ENCODE measurements at regions not wholly inside any gene's neighbourhood (a gene's known extent, or its start where the extent isn't known, plus 50 kb on each side); places are given as distances from the start of the nearest gene placed in this dataset.
"Not testable (repeated sequence)": the region's sequence is repeated elsewhere in the genome, so short reads cannot be mapped to it uniquely, and the experiment has no call there.

DNA sequence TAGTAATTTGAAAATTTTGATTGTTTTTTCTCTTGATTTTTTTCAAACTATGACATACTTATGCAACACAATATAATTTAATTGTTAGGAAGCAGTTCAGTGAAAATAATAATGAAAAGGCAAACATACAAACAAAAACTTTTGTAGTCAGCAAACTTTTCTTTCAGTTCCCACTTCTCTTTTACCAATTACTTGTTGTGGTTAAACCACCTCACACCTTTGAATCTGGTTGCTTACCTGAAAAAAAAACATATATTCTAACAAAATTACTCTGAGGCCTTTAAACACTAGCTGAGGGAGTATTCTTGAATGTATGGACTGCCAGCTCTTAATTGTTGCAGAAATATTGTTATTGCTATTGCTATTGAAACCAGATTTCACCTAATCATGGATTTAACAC lies 266.2 kb upstream of the SEMA3C start:
- DNase-seq, result no peak

DNA sequence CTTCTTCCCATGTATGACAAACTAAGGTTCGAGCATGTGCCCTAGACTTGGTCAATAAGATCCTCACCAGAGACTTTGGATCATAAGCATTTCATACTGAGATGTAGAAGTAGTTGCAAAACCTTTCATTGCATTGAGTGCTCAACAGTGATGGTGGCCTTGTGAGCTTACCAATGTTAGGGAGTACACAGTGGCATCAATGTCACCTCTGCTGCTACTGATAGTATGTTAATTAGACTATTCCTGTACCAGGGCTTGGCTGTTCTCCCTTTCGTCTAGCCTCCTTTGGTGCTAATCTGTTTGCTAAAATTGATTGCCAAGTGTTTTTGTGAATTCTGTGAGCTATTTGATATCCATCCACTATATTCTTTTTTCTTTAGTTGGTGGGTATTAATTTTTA lies 264.5 kb upstream of the SEMA3C start:
- DNase-seq, result no peak

DNA sequence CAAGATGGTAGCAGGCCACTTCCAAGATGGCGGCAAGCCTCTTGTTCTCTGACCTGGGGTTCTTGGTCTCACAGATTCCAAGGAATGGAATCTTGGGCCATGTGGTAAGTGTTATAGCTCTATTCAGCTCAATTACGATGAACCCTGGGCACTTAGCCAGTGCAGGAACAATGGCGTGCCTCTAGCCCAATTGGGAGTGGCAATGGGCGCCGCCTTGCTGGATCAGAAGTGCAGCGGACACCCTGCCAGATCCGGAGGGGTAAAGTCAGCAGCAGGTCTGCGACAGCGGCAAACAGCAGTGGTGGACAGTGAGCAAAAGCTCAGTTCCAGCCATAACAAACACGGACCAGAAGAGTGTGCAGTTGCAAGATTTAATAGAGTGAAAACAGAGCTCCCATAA lies 263.2 kb upstream of the SEMA3C start:
- not testable (repeated sequence) for DNase-seq

DNA sequence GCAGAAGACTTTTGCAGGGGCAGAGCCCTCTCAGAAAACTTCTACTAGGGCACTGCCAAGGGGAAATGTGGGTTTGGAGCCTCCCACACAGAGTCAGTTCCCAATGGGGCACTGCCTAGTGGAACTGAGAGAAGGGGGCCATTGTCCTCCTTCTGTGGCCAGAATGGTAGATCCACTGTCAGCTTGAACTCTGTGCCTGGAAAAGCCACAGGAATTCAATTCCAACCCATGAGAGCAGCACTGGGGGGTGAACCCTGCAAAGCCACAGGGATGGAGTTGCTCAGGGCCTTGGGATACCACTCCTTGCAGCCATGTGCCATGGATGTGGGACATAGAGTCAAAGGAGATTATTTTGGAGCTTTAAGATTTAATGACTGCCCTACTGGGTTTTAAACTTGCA lies 262.2 kb upstream of the SEMA3C start:
- DNase-seq, result no peak

DNA sequence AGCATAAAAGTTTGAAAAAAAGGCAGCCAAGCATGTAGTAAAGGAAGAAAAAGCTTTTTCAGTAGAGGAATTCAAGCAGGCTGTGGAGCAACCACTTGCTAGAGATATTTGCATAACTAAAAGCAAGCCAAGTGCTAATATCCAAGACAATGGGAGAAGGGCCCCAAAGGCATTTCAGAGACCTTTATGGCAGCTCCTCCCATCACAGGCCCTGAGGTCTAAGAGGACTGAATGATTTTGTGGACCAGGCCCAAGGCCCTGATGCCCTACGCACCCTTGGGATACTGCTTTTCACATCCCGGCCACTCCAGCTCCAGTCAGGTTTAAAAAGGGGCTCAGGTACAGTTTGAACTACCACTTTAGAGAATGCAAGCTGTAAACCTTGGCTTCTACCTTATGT lies 261.7 kb upstream of the SEMA3C start:
- no peak for DNase-seq

DNA sequence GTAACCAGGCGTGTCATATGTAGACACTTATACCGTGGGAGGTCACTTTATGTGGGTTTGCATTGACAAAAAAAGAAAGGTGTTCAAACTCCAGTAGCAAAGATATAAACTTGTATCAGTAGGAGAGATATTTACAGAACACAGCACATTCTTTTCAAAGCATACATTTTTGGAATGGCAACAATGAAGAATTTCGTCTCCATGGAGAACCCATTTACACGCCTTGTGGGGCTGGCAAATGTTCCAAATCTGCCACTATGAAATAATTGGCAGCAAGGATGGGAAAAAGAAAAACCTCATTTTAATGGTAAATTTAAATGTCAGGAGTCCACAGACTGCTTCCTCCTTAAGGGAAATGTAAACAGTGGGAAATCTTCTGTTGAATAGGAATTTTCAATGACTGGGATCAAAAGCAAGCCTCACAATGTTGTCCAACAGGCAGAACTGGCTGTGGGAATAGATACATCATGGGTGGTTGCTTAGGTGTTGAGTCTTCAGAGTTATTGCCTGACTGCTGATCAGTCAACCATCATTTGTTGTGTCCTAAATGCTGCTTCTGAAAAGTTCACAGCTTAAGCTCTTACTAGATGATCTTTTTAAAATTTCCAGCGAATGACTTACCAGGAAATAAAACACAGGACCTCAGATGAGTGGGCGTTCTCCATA lies 256.6 kb upstream of the SEMA3C start:
- DNase-seq, result peak in 1 of 3 donors; percentile 63

DNA sequence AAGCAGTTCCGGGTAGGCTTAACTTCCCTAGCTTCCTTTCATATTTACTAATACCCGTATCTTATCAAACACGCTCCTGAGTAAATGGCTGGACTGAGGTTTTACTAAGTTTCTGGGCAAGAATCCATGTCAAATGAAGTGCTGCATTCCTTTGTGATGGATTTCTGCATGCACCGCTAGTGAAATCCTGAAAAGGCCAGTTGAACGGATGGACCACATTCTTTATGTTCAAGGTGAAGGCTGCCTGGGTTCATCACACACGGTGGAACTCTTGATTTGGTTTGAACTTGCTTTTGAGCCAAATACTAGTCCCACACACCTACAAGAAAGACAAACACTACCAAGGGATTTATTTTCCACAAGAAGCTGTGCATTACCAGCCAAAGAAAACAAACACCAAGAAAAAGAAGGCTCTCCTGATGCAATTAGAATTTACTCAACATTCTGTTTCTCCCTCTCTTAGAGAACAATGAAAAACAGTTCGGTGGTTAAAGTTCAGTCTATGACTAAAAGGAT lies 255.0 kb upstream of the SEMA3C start:
- peak in 1 of 3 donors; percentile 48 for DNase-seq

DNA sequence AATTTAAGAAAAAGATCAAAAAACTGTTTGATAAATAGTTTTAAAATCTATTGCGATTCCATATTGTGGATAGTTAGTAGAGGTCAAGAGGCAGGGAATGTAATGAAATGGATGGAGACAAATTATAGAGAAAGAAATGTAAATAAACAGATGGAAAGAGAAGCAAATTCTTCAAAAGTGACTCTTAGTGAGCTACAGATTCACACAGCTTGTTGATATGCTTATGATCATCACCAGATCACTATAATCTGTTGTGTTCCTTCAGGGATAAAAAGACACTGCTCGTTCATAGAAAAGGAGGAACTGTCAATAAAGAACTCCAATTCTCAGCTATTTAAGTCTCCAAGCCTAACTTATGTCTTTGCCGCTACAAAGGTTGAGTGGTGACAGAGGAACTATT lies 251.4 kb upstream of the SEMA3C start:
- DNase-seq, result no peak

DNA sequence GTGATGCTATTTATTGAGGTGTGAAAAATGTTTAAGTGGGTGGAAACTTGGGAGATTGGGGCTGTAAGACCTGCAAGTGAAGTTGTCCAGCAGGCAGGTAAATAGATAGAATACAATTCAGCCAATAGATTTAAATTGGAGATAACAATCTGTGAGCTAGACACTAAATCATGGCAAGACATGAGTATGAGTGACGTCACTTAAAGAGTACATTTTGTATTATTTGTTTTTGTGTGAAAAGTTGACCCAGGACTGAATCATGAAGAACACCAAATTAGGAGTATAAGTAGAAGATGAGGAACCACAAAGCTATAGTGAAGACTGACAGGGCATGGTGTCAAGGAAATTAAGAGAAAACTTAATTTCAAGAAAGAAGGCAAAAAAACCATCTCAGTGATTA lies 249.1 kb upstream of the SEMA3C start:
- no peak for DNase-seq

DNA sequence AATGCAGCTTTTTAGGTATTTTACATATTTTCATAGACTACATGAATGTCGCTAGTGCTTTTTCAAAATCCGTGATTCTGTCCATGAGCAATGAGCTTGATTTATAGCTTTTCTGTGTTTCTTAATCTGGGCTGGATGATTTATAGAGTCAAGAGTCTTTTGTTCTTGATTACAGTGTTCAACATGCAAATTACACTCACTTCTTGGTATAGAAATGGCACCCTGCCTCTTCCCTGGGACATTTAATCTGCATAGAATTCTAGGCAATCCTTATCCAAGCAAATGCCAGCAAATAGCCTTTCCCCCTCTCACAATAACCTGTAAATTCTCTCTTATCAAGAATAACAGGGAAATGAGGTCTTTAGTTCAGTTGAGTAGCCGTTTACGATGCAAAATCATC lies 246.2 kb upstream of the SEMA3C start:
- no peak for DNase-seq

DNA sequence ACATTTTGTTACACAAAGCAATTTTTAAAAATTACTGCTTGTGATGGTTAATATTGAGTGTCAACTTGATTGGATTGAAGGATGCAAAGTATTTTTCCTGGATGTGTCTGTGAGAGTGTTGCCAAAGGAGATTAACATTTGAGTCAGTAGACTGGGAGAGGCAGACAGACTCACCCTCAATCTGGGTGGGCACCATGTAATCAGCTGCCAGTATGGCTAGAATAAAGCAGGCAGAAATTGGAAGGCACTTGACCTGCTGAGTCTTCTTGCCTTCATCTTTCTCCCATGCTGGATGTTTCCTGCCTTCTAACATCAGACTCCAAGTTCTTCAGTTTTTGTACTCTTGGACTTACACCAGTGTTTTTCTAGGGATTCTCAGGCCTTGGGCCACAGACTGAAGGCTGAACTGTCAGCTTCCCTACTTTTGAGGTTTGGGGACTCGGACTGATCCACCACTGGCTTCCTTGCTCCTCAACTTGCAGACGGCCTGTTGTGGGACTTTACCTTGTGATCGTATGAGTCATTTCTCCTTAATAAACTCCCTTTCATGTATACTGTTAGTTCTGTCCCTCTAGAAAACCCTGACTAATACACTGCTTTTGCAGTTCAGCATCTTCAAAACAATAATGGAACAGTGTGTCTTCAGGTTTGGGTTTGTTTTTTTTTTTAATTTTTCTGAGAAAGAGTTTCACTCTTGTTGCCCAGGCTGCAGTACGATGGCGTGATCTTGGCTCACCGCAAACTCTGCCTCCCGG lies 244.1 kb upstream of the SEMA3C start:
- DNase-seq, result no peak

DNA sequence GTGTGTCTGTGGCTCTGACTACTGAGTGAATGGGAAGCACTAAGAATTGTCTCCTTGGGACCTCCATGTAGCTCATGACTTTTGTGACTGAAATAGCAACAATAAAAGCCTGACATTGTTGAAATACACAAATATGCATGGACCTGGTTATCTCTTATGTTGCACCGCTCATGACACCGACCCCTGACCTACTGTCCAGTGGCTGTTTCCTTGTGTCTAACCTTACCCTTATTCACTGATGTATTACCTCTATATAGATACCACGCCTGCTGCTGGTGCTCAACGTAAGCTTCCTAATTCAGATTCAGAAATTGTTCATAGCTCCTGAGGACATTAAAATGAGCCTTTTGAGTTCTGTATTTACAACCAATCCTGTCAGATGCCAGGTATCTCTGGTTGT lies 243.4 kb upstream of the SEMA3C start:
- DNase-seq, result no peak

DNA sequence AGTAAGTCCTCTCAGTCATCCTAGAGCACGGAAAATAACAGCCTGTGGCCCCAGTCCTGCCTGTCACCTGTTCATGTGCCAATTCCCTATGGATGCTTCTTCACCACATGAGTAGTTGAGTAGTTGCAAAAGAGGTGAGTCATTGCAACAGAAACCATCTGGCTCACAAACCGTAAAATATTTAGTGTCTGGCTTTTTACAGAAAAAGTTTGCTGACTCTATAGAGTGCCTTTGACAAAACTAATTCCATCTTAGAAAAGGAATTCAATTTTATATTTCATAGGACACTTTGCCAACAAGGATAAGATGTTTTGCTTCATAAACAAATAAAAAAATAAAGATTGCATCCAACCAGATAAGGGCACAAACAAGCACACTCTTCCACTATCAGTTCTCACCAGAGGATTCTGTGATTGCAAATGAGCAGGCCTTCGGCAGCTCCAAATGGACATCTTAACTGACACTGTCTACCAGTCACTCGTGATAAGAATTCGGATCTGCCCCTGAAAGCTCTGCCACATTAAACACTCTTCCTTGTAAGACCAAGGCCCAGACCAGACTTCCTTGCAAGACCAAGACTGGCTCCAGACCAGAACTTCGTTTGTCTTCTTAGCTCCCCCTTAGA lies 242.7 kb upstream of the SEMA3C start:
- DNase-seq, result peak in 2 of 3 donors; percentile 49 to 73

DNA sequence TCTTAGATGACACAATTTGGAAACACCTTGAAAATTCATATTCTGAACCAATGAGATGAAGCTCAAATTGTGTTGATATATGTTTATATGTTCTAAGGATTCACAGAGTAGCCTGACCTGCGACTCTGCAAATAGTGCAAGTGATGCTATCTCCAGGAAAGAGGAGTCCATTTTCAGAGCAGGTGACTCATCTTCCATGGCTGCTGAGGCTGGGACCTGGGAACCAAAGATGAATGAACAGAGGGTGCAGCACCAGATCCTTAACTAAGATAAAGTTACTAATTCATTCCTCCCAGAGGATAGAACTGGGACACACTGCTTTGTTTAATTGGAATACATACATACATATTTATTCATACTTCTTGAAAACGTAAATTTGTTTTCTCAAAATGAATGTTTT lies 240.6 kb upstream of the SEMA3C start:
- DNase-seq, result no peak

DNA sequence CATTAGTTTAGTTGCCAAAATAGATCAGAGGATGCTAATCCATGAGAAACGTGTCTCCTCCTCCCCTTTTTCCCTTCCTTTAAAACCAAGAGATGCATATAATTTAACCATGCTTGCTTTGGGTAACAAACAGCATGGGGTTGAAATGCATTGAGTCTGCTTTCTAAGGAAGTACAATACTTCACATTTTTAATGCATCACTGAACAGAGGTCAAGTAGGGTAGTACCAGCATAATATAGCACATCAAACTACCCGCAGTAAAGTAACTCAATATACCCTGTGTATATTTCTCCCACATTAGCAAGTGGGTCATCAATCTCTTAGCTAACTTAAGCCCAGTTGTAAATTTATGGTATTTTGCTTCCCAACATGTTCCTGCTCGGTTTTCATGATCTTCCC lies 239.3 kb upstream of the SEMA3C start:
- DNase-seq, result no peak

DNA sequence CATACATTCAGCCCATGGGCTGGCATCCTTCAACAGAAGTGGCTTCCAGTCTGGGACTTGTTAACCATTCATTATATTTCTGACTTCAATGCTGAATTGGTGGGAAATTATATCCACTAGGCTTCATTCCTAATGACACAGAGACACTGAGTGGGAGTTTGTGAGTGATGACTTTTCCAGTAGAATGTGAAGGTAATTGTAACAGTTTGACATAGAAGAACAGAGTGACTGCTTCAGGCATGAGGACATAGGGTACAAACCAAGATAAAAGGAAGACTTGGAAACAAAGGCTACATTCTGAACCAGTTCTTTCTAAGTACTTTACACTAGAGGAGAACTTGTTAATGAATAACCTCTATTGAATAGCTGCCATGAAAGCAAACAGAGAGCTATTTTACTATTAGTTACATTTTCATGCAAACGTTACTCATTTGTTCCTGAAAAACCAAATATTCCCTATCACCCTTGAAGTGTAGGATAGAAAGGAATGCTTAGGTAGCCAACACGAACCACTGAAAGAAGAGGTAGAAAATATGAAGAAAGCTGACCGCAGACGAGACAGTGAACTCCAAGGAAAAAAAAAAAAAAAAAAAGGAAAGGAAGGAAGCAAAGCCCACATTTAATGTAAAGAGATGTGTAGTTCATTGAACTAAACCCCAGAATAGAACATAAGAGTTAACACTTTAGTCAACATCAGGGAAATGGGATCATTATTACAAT lies 237.0 kb upstream of the SEMA3C start:
- no peak for DNase-seq

DNA sequence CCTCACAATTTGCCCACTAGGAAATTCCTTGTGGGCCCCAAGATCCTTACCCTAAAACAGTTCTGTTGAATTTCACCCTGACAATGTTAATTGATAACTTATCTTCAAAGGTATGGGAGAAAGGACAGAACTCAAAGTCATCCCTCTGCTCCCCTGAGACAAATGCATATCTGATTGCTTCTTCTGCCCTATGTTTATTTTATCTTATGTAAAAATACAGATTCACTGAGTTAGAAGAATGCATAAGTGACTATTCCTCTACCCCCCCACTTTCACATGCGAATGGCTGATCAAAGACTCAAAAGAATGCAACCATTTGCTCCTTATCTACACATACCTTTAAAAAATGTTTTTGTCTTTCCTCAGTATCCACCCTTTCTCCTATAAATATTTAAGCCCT lies 235.7 kb upstream of the SEMA3C start:
- no peak for DNase-seq

DNA sequence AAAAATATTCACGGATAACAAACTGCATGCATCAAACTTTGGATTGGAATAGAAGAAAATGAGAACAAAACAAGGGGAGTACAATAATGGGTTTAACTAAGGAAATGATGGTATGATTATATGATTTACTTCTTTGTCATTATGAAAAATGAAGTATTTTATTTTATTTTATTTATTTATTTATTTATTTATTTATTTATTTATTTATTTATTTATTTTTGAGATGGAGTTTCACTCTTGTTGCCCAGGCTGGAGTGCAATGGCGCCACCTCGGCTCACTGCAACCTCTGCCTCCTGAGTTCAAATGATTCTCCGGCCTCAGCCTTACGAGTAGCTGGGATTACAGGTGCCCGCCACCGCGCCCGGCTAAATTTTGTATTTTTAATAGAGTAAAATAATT lies 234.1 kb upstream of the SEMA3C start:
- not testable (repeated sequence) for DNase-seq

DNA sequence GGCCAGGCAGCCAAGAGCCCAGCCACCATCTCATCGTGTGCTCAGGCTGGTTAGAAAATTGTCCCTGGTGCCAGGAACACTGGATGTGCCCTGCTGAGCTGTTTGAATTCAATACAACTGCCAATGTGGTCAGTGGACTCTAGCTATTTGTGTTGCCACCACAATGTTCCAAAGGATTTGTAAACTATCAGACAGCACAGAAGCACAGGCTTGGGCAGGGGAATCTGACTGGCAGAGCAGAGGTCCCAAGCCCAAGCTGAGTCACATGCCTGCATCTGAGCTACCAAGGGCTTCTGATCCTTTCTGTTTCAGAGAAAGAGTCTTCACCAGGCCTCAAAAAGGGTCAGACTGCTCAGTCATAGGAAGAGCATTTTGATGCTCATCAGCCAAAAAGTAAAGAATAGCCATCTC lies 232.1 kb upstream of the SEMA3C start:
- DNase-seq, result peak in 1 of 3 donors; percentile 21

DNA sequence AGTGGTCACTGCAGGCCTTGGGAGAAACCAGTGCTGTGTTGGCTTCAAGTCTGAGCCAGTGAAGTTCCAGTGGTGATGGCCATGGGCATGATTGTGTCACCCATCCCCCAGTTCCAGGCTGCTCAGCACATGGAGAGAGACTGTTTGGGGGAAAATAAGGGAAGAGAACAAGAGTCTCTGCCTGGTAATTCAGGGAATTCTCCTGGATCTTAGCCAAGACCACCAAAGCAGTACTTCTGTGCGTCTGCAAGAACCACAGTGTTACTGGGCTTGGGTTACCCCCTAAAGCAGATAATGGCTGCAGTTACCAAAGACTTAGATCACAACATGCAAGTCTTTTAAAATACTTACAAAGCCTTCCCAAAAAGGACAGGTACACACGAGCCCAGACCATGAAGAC lies 225.0 kb upstream of the SEMA3C start:
- no peak for DNase-seq

DNA sequence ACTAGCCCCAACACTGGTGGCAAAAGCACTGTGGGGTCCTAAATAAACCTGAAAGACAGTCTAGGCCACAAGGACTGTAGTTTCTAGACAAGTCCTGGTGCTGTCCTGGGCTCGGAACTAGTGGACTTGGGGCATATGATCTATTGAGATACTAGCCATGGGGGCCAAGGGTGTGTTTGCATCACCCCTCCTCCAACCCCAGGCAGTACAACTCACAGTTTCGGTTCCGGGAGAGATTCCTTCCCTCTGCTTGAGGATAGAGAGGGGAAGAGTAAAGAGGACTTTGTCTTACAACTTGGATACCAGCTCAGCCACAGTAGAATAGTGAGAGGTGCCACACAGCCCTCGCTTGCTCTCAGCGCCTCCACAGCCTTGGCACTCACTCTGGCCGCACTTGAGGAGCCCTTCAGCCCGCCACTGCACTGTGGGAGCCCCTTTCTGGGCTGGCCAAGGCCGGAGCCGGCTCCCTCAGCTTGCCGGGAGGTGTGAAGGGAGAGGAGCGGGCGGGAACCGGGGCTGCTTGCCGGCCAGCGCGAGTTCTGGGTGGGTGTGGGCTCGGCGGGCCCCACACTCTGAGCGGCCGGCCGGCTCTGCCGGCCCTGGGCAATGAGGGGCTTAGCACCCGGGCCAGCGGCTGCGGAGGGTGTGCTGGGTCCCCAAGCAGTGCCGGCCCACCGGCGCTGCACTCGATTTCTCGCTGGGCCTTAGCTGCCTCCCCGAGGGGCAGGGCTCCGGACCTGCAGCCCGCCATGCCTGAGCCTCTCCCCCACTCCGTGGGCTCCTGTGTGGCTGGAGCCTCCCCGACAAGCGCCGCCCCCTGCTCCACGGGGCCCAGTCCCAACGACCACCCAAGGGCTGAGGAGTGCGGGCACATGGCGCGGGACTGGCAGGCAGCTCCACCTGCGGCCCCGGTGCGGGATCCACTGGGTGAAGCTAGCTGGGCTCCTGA lies 222.7 kb upstream of the SEMA3C start:
- not testable (repeated sequence) for DNase-seq
